MM.1S (cell line): ENCODE measurements at regions not wholly inside any gene's neighbourhood (a gene's known extent, or its start where the extent isn't known, plus 50 kb on each side); places are given as distances from the start of the nearest gene placed in this dataset.
A peak's percentile ranks its signal among the peaks of the same experiment; 100 is the strongest.

Experiments used
- DNase-seq: peaks from one replicate; pipeline ENCODE4 v3.0.0-alpha.2; 2015
- H2AFZ ChIP-seq: fragments of 300-600 bp; sonication (generic); 2 replicates; pipeline ENCODE4 v1.6.0; 2016; ENCODE audit warnings: antibody characterized with exemption, low read length
- H3F3A ChIP-seq: fragments of 300-600 bp; sonication (generic); 2 replicates; pipeline ENCODE4 v1.6.1; 2016; ENCODE audit warnings: mild to moderate bottlenecking, antibody characterized with exemption, low read length, moderate library complexity, mixed read lengths; ENCODE audit not compliant: insufficient read depth
- H3K27ac ChIP-seq: fragments of 300-600 bp; sonication (generic); 2 replicates; pipeline ENCODE4 v1.5.1; 2016; ENCODE audit warnings: mild to moderate bottlenecking, low read length
- H3K27me3 ChIP-seq: fragments of 300-600 bp; sonication (generic); replicated peaks from 2 replicates; pipeline ENCODE4 v1.6.0; 2016; ENCODE audit warnings: low read length; ENCODE audit not compliant: insufficient read depth
- H3K36me3 ChIP-seq: fragments of 300-600 bp; sonication (generic); replicated peaks from 2 replicates; pipeline ENCODE4 v1.6.1; 2016; ENCODE audit warnings: mild to moderate bottlenecking, low read length, mixed read lengths; ENCODE audit not compliant: insufficient read depth
- H3K4me1 ChIP-seq: fragments of 300-600 bp; sonication (generic); 2 replicates; pipeline ENCODE4 v1.6.1; 2016; ENCODE audit warnings: low read length, mixed read lengths
- H3K4me2 ChIP-seq: fragments of 300-600 bp; sonication (generic); 2 replicates; pipeline ENCODE4 v1.6.0; 2016; ENCODE audit warnings: low read depth, low read length
- H3K4me3 ChIP-seq: fragments of 300-600 bp; sonication (generic); 2 replicates; pipeline ENCODE4 v1.5.1; 2016; ENCODE audit warnings: low read length, mixed read lengths
- H3K79me2 ChIP-seq: fragments of 300-600 bp; sonication (generic); 2 replicates; pipeline ENCODE4 v1.6.1; 2016; ENCODE audit warnings: mixed run types, low read length, mixed read lengths
- H3K9ac ChIP-seq: fragments of 300-600 bp; sonication (generic); 2 replicates; pipeline ENCODE4 v1.6.1; 2016; ENCODE audit warnings: low read length, mixed read lengths
- H3K9me2 ChIP-seq: fragments of 300-600 bp; sonication (generic); replicated peaks from 2 replicates; pipeline ENCODE4 v1.6.1; 2016; ENCODE audit warnings: mild to moderate bottlenecking, low read length, mixed read lengths; ENCODE audit not compliant: insufficient read depth
- H3K9me3 ChIP-seq: fragments of 300-600 bp; sonication (generic); replicated peaks from 2 replicates; pipeline ENCODE4 v1.6.1; 2016; ENCODE audit warnings: mild to moderate bottlenecking, low read length, mixed read lengths; ENCODE audit not compliant: insufficient read depth
- H4K20me1 ChIP-seq: fragments of 300-600 bp; sonication (generic); 2 replicates; pipeline ENCODE4 v1.6.1; 2016; ENCODE audit warnings: mild to moderate bottlenecking, low read length, moderate library complexity, mixed read lengths; ENCODE audit not compliant: insufficient read depth
- CTCF ChIP-seq: fragments of 300-600 bp; sonication (generic); IDR thresholded peaks from 2 replicates; pipeline ENCODE4 v1.5.1; 2016; ENCODE audit warnings: antibody characterized with exemption, low read length, mixed read lengths
- EZH2 ChIP-seq: fragments of 300-600 bp; sonication (generic); optimal IDR thresholded peaks from 2 replicates; pipeline ENCODE3; 2017; ENCODE audit warnings: low read depth, mild to moderate bottlenecking, antibody characterized with exemption, low read length, mixed read lengths
- EZH2phosphoT487 ChIP-seq: fragments of 300-600 bp; sonication (generic); IDR thresholded peaks from 2 replicates; pipeline ENCODE4 v1.6.1; 2018; ENCODE audit warnings: antibody characterized with exemption, low read length

- Histone ChIP-seq H3K4me1 (peaks cover 28% of the 10 kb centered on the region), H3K27me3 (no peaks in the 10 kb centered on the region), H3K27ac (no peak overlapping the region), H3K9me3 (no peaks in the 10 kb centered on the region), H3K9me2 (no peaks in the 10 kb centered on the region), H4K20me1 (no peaks in the 10 kb centered on the region), H3K4me2 (no peak overlapping the region), H3K79me2 (no peaks in the 10 kb centered on the region), H3F3A (peaks cover 13% of the 10 kb centered on the region; the same call in 1 of the 2 replicates), H3K4me3 (no peak overlapping the region), H2AFZ (no peak overlapping the region), H3K9ac (no peak overlapping the region), H3K36me3 (no peaks in the 10 kb centered on the region)
- no peak for DNase-seq
- TF ChIP-seq CTCF (no peak), EZH2phosphoT487 (no peak), EZH2 (no peak)
Measured at GRCh38 chr6:9711365-9711764, 703.5 kb downstream of the TFAP2A start.

GRCh38 chr6:9710574-9710973 is 704.3 kb downstream of the TFAP2A start:
- peaks cover 13% of the 10 kb centered on the region; the same call in 1 of the 2 replicates for H3F3A ChIP-seq
- no peaks in the 10 kb centered on the region for H3K36me3 ChIP-seq
- no peaks in the 10 kb centered on the region for H3K27me3 ChIP-seq
- TF ChIP-seq EZH2: no peak
- TF ChIP-seq EZH2phosphoT487: no peak
- TF ChIP-seq CTCF: no peak
- H4K20me1 ChIP-seq: no peaks in the 10 kb centered on the region
- no peaks in the 10 kb centered on the region for H3K79me2 ChIP-seq
- no peak for DNase-seq
- H3K27ac ChIP-seq: no peak overlapping the region
- no peak overlapping the region for H2AFZ ChIP-seq
- H3K9ac ChIP-seq: no peak overlapping the region
- H3K4me2 ChIP-seq: no peak overlapping the region
- no peaks in the 10 kb centered on the region for H3K9me2 ChIP-seq
- H3K4me3 ChIP-seq: no peak overlapping the region
- H3K4me1 ChIP-seq: peaks cover 26% of the 10 kb centered on the region
- H3K9me3 ChIP-seq: no peaks in the 10 kb centered on the region

GRCh38 chr6:9708600-9708999 is 706.3 kb downstream of the TFAP2A start:
- TF ChIP-seq EZH2: no peak
- no peak for TF ChIP-seq EZH2phosphoT487
- TF ChIP-seq CTCF: no peak
- no peaks in the 10 kb centered on the region for H3K36me3 ChIP-seq

More at GRCh38 chr6:9708600-9708999, 706.3 kb downstream of the TFAP2A start:
- Histone ChIP-seq H3K4me2 (peak overlapping the region; percentile 36; the same call in 1 of the 2 replicates), H3K4me3 (no peak overlapping the region), H3K9me2 (no peaks in the 10 kb centered on the region), H3K27ac (no peak overlapping the region), H3F3A (peaks cover 13% of the 10 kb centered on the region; the same call in 1 of the 2 replicates), H3K9me3 (no peaks in the 10 kb centered on the region), H3K79me2 (no peaks in the 10 kb centered on the region), H3K4me1 (peaks cover 26% of the 10 kb centered on the region), H3K27me3 (no peaks in the 10 kb centered on the region), H2AFZ (no peak overlapping the region), H4K20me1 (no peaks in the 10 kb centered on the region), H3K9ac (no peak overlapping the region)
- peak; percentile 79 for DNase-seq
